ENCODE measurements at regions not wholly inside any gene's neighbourhood (a gene's known extent, or its start where the extent isn't known, plus 50 kb on each side); places are given as distances from the start of the nearest gene placed in this dataset.
"Not testable (repeated sequence)": the region's sequence is repeated elsewhere in the genome, so short reads cannot be mapped to it uniquely, and the experiment has no call there.

DNA sequence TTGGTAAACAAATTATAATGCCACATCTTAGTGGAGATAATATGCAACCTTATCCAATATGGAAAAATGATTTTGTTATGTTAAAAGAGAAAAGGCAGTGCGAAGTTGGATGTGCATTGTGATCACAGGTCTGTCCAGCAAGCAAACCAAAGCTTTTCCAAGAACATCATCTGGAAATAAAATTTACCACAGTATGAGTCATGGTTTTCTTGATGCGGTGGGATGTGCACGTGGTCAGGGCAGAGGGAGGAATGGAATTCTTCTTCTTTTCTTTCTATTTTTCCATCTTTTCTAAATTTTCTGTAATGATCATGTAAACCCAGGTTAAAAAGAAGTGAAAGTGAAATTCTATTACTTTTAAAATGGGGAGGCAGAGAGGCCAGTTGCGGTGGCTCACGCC is 169.8 kb downstream of the C11orf91 start:
- H2AFZ ChIP-seq: no peak overlapping the region
- TF ChIP-seq, protein P1, sequence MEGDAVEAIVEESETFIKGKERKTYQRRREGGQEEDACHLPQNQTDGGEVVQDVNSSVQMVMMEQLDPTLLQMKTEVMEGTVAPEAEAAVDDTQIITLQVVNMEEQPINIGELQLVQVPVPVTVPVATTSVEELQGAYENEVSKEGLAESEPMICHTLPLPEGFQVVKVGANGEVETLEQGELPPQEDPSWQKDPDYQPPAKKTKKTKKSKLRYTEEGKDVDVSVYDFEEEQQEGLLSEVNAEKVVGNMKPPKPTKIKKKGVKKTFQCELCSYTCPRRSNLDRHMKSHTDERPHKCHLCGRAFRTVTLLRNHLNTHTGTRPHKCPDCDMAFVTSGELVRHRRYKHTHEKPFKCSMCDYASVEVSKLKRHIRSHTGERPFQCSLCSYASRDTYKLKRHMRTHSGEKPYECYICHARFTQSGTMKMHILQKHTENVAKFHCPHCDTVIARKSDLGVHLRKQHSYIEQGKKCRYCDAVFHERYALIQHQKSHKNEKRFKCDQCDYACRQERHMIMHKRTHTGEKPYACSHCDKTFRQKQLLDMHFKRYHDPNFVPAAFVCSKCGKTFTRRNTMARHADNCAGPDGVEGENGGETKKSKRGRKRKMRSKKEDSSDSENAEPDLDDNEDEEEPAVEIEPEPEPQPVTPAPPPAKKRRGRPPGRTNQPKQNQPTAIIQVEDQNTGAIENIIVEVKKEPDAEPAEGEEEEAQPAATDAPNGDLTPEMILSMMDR (IDR thresholded peaks at IDR 0.05; ENCODE audit: poor library complexity): no peak
- TF ChIP-seq EZH2 (IDR thresholded peaks at IDR 0.05; ENCODE audit: borderline replicate concordance) (no peak), EZH2phosphoT487 (IDR thresholded peaks at IDR 0.05; ENCODE audit: low read depth, severe bottlenecking, unreplicated experiment) (no peak)
- H3K79me2 ChIP-seq: no peaks in the 10 kb centered on the region
- H3K4me3 ChIP-seq: no peak overlapping the region
- H3K4me2 ChIP-seq: no peak overlapping the region
- DNase-seq (ENCODE audit: low spot score): no peak
- no peaks in the 10 kb centered on the region for H4K20me1 ChIP-seq (ENCODE audit: insufficient read depth, poor library complexity, severe bottlenecking)
- no peaks in the 10 kb centered on the region for H3K9me3 ChIP-seq (ENCODE audit: low read depth)
- H3K27me3 ChIP-seq: no peaks in the 10 kb centered on the region
- no peaks in the 10 kb centered on the region for H3K36me3 ChIP-seq (replicated peaks; ENCODE audit: insufficient read depth, low read depth)
- H3K27ac ChIP-seq: no peak overlapping the region
- no peaks in the 10 kb centered on the region for H3K4me1 ChIP-seq (ENCODE audit: insufficient read depth)
- WGBS (ENCODE audit: low lambda C conversion rate, missing lambda C conversion rate): 84% methylated on average over 5 of the region's 5 CpGs
- H3K9me2 ChIP-seq (replicated peaks; ENCODE audit: insufficient read depth): no peaks in the 10 kb centered on the region

DNA sequence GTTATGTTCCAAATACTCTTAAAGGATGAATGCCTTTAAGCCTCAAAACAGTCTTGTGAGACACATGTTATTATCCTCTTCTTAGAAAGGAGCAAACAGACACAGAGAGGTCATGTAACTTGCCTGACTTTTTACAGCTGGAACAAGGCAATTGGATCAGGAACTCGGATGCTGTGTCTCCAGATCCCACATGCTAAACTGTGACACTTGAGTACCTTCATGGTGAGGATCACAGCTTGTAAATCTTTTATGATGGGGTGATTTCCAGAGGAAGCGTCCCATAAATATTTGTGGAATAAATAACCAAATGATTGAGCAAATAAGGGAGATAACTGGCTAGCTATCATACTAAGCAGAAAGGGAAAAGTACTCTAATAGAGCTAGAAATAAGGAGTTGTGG is 171.2 kb downstream of the C11orf91 start:
- no peaks in the 10 kb centered on the region for H3K9me3 ChIP-seq (ENCODE audit: low read depth)
- H3K4me1 ChIP-seq (ENCODE audit: insufficient read depth): no peaks in the 10 kb centered on the region
- H3K9me2 ChIP-seq (replicated peaks; ENCODE audit: insufficient read depth): no peaks in the 10 kb centered on the region
- H3K4me3 ChIP-seq: no peak overlapping the region
- no peak overlapping the region for H2AFZ ChIP-seq
- TF ChIP-seq EZH2 (IDR thresholded peaks at IDR 0.05; ENCODE audit: borderline replicate concordance) (no peak), EZH2phosphoT487 (IDR thresholded peaks at IDR 0.05; ENCODE audit: low read depth, severe bottlenecking, unreplicated experiment) (no peak)
- TF ChIP-seq, protein P1 (IDR thresholded peaks at IDR 0.05; ENCODE audit: poor library complexity): no peak
- H3K79me2 ChIP-seq: no peaks in the 10 kb centered on the region
- H3K27ac ChIP-seq: no peak overlapping the region
- no peak for DNase-seq (ENCODE audit: low spot score)
- WGBS (ENCODE audit: low lambda C conversion rate, missing lambda C conversion rate): 48% methylated on average over 2 of the region's 2 CpGs
- H3K27me3 ChIP-seq: no peaks in the 10 kb centered on the region
- H3K36me3 ChIP-seq (replicated peaks; ENCODE audit: insufficient read depth, low read depth): no peaks in the 10 kb centered on the region
- H4K20me1 ChIP-seq (ENCODE audit: insufficient read depth, poor library complexity, severe bottlenecking): no peaks in the 10 kb centered on the region
- H3K4me2 ChIP-seq: no peak overlapping the region

DNA sequence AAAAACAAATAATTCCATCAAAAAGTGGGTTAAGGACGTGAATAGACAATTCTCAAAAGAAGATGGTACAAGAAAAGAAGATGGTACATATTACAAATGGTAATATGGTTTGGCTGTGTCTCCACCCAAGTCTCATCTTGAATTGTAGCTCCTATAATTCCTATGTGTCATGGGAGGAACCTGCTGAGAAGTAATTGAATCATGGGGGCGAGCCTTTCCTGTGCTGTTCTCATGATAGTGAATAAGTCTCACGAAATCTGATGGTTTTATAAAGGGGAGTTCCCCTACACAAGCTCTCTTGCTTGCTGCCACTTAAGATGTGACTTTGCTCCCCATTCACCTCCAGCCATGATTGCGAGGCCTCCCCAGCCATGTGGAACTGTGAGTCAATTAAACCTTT is 172.9 kb downstream of the C11orf91 start:
- H3K27ac ChIP-seq; H3K27me3 ChIP-seq; H3K9me3 ChIP-seq (ENCODE audit: low read depth); DNase-seq (ENCODE audit: low spot score); H3K4me1 ChIP-seq (ENCODE audit: insufficient read depth); H4K20me1 ChIP-seq (ENCODE audit: insufficient read depth, poor library complexity, severe bottlenecking); H3K79me2 ChIP-seq; H3K4me2 ChIP-seq; H3K9me2 ChIP-seq (replicated peaks; ENCODE audit: insufficient read depth); H2AFZ ChIP-seq; H3K36me3 ChIP-seq (replicated peaks; ENCODE audit: insufficient read depth, low read depth); H3K4me3 ChIP-seq: not testable (repeated sequence)
- 86% methylated on average over 4 of the region's 4 CpGs for WGBS (ENCODE audit: low lambda C conversion rate, missing lambda C conversion rate)

DNA sequence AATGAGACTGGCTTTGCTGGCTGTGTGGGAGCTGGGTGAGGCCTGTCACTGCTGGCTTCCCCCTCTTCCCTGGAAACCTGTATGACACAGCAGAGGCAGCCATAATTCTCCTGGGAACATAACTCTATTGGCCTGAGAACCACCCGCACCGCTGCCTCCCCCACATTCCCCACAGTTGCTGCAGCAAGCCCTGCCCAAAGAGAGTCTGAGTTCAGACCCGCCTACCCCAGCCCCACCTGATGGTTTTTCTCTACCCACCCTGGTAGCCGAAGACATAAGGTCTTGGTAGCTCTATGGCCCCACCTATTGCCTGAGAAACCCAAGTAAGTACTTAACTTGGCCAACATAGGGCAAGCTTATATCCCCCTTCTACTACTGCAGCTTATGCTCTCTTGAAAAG is 174.8 kb downstream of the C11orf91 start:
- no peak overlapping the region for H2AFZ ChIP-seq
- no peaks in the 10 kb centered on the region for H3K4me1 ChIP-seq (ENCODE audit: insufficient read depth)
- WGBS (ENCODE audit: low lambda C conversion rate, missing lambda C conversion rate): 92% methylated on average over 4 of the region's 4 CpGs
- H3K4me2 ChIP-seq: no peak overlapping the region
- no peaks in the 10 kb centered on the region for H3K27me3 ChIP-seq
- H3K27ac ChIP-seq: no peak overlapping the region
- H3K36me3 ChIP-seq (replicated peaks; ENCODE audit: insufficient read depth, low read depth): no peaks in the 10 kb centered on the region
- no peaks in the 10 kb centered on the region for H3K9me2 ChIP-seq (replicated peaks; ENCODE audit: insufficient read depth)
- TF ChIP-seq EZH2 (IDR thresholded peaks at IDR 0.05; ENCODE audit: borderline replicate concordance): no peak
- TF ChIP-seq, protein P1 (IDR thresholded peaks at IDR 0.05; ENCODE audit: poor library complexity): no peak
- no peaks in the 10 kb centered on the region for H3K9me3 ChIP-seq (ENCODE audit: low read depth)
- H4K20me1 ChIP-seq (ENCODE audit: insufficient read depth, poor library complexity, severe bottlenecking): no peaks in the 10 kb centered on the region
- no peak overlapping the region for H3K4me3 ChIP-seq
- DNase-seq (ENCODE audit: low spot score): no peak
- H3K79me2 ChIP-seq: no peaks in the 10 kb centered on the region

Measured in hepatocyte (in vitro differentiated cells).